ENCODE measurements at regions not wholly inside any gene's neighbourhood (a gene's known extent, or its start where the extent isn't known, plus 50 kb on each side); places are given as distances from the start of the nearest gene placed in this dataset.

DNA sequence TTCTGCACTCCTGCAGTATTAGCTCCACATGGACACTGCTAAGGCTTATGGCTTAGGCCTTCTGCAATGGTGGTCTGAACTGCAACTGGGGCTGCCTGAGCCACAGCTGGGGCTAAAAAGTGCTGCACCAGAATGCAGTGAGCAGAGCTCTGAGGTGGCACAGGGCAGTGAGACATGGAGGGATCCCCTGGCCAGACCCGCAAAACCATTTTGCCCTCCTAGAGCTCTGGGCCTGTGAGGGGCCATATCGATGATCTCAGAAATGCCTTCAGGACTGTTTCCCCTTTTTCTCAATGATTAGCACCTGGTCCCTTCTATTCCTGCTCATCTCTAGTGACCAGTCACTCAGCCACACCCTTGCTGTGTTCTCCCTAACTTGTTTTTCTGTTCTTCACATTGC lies 397.7 kb downstream of the UQCRFS1 start:
- Histone ChIP-seq H3K36me3 (ENCODE audit: control insufficient read depth in 5 of 5, insufficient read depth in 5 of 5, low read length in 5 of 5) (no peaks in the 10 kb centered on the region), H3K27me3 (ENCODE audit: control insufficient read depth in 5 of 5, insufficient read depth in 4 of 5, low read length in 5 of 5) (no peaks in the 10 kb centered on the region), H3K4me1 (ENCODE audit: control insufficient read depth in 5 of 5, insufficient read depth in 5 of 5, low read length in 5 of 5) (no peaks in the 10 kb centered on the region)

DNA sequence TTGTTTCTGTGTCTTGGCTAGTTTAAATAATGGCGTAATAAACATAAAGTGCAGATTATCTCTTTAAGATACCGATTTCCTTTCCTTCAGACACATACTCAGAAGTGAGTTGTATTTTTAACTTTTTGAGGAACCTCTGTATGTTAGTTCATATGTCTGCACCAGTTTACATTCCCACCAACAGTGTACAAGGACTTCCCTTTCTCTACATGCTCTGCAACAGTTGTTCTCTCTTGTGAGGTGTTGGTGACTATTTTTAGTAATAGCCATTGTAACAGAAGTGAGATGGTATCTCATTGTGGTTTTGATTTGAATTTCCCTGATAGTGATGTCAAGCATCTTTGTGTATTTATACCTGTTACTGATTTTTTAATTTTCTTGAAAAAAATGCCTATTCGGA lies 418.6 kb downstream of the UQCRFS1 start:
- Histone ChIP-seq H3K4me1 (ENCODE audit: control insufficient read depth in 5 of 5, insufficient read depth in 5 of 5, low read length in 5 of 5) (peaks cover 0 to 10% (median 10%) of the 10 kb centered on the region in 5 donors), H3K27ac (ENCODE audit: low read depth, low read length) (no peak overlapping the region), H3K27me3 (ENCODE audit: control insufficient read depth in 5 of 5, insufficient read depth in 4 of 5, low read length in 5 of 5) (peaks cover 0 to 20% (median 13%) of the 10 kb centered on the region in 5 donors), H3K4me3 (ENCODE audit: low read depth in 1 of 5, low read length in 5 of 5) (peak overlapping the region in 2 of 5 donors; percentile 59 to 61), H3K36me3 (ENCODE audit: control insufficient read depth in 5 of 5, insufficient read depth in 5 of 5, low read length in 5 of 5) (no peaks in the 10 kb centered on the region), H3K9ac (ENCODE audit: low read length in 5 of 5) (no peak overlapping the region), H3K9me3 (ENCODE audit: control insufficient read depth in 5 of 5, low read length in 5 of 5) (peaks cover 0 to 2% (median 0%) of the 10 kb centered on the region in 5 donors)

More for the DNA sequence above, 397.7 kb downstream of the UQCRFS1 start:
- Histone ChIP-seq H3K9me3 (ENCODE audit: control insufficient read depth in 5 of 5, low read length in 5 of 5) (peaks cover 0 to 5% (median 0%) of the 10 kb centered on the region in 5 donors), H3K9ac (ENCODE audit: low read length in 5 of 5) (no peak overlapping the region), H3K27ac (ENCODE audit: low read depth, low read length) (no peak overlapping the region), H3K4me3 (ENCODE audit: low read depth in 1 of 5, low read length in 5 of 5) (no peak overlapping the region)

DNA sequence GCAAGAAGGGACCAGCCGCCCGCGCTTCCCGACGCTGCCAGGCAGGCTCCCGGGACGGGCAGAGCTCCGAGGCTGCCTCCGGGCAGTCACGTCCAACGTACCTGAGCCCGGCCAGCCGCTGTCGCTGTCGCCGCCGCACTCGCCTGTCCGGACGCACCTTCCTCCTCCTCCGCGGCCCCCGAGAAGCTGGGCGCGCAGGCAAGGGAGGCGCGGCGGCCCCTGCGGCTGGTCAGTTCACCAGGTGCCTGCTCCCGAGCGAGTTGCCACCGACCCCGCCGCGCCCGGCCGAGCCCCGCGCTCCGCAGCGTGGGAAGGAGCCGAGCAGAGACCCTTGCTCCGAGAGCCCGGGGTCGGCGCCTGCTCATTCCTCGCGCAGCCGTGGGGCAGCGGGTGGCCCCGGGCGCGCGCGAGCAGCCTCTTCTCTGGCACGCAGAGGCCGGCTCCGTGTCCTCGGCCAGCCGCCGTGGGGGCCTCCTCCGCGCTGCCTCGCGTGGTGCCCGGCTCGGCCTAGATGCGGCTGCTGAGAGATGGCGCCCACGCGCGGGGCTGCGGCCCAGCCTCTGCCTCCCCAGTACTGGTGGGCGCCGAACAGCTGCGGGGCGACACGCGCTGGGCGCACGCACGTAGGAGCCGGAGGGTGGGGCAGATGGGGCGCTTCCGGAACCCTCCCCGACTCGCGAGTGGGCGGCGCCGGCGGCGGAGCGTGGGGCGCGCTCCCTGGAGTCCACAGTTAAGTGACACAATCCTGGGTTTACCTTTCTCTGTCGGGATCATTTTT lies 419.4 kb downstream of the UQCRFS1 start:
- H3K27me3 ChIP-seq (ENCODE audit: control insufficient read depth in 5 of 5, insufficient read depth in 4 of 5, low read length in 5 of 5), result peaks cover 0 to 20% (median 13%) of the 10 kb centered on the region in 5 donors
- H3K27ac ChIP-seq (ENCODE audit: low read depth, low read length), result no peak overlapping the region
- H3K4me1 ChIP-seq (ENCODE audit: control insufficient read depth in 5 of 5, insufficient read depth in 5 of 5, low read length in 5 of 5), result peaks cover 0 to 10% (median 10%) of the 10 kb centered on the region in 5 donors
- peaks cover 0 to 2% (median 0%) of the 10 kb centered on the region in 5 donors for H3K9me3 ChIP-seq (ENCODE audit: control insufficient read depth in 5 of 5, low read length in 5 of 5)
- no peaks in the 10 kb centered on the region for H3K36me3 ChIP-seq (ENCODE audit: control insufficient read depth in 5 of 5, insufficient read depth in 5 of 5, low read length in 5 of 5)
- peak overlapping the region in 3 of 5 donors; percentile 9 to 61 (median 59) for H3K4me3 ChIP-seq (ENCODE audit: low read depth in 1 of 5, low read length in 5 of 5)
- no peak overlapping the region for H3K9ac ChIP-seq (ENCODE audit: low read length in 5 of 5)

DNA sequence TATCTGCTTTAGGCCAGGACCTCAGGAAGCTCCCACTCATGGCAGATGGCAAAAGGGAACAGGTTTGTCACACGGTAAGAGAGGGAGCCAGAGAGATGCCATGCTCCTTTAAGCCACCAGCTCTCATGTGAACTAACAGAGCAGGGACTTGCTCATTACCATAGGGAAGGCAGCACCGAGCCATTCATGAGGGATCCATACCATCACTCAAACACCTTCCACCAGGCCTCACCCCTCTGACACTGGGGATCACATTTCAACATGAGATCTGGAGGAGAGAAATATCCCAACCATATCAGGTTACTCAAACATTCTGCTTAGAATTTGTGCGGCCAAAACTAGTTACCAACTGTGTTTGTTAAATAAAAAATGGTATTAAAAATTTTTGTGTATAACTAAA lies 427.0 kb downstream of the UQCRFS1 start:
- H3K36me3 ChIP-seq (ENCODE audit: control insufficient read depth in 5 of 5, insufficient read depth in 5 of 5, low read length in 5 of 5), result no peaks in the 10 kb centered on the region
- H3K27me3 ChIP-seq (ENCODE audit: control insufficient read depth in 5 of 5, insufficient read depth in 4 of 5, low read length in 5 of 5), result no peaks in the 10 kb centered on the region
- peaks cover 12 to 32% (median 23%) of the 10 kb centered on the region in 5 donors for H3K9me3 ChIP-seq (ENCODE audit: control insufficient read depth in 5 of 5, low read length in 5 of 5)
- H3K4me3 ChIP-seq (ENCODE audit: low read depth in 1 of 5, low read length in 5 of 5), result no peak overlapping the region
- no peak overlapping the region for H3K27ac ChIP-seq (ENCODE audit: low read depth, low read length)
- H3K9ac ChIP-seq (ENCODE audit: low read length in 5 of 5), result no peak overlapping the region
- H3K4me1 ChIP-seq (ENCODE audit: control insufficient read depth in 5 of 5, insufficient read depth in 5 of 5, low read length in 5 of 5), result no peaks in the 10 kb centered on the region

DNA sequence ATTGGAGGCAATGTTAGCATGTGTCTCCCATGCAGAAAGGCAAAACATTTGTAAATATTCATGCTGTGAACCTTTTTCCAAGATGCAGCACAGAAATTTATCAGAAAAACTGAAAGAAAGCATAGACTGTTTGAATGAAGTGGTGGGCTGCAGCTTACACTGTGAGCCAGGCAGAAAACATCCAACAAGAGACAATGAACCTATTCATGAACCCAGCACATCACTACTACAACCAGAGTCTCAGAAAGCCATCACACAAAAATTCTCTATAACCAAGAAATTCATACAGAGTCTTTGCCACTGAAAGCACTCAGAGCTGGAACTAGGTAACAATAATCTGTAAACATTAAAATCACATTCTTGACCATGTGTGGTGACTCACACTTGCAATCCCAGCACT lies 448.9 kb downstream of the UQCRFS1 start:
- Histone ChIP-seq H3K9me3 (ENCODE audit: control insufficient read depth in 5 of 5, low read length in 5 of 5) (peaks cover 2 to 21% (median 19%) of the 10 kb centered on the region in 5 donors), H3K27ac (ENCODE audit: low read depth, low read length) (no peak overlapping the region), H3K4me3 (ENCODE audit: low read depth in 1 of 5, low read length in 5 of 5) (no peak overlapping the region), H3K27me3 (ENCODE audit: control insufficient read depth in 5 of 5, insufficient read depth in 4 of 5, low read length in 5 of 5) (no peaks in the 10 kb centered on the region), H3K4me1 (ENCODE audit: control insufficient read depth in 5 of 5, insufficient read depth in 5 of 5, low read length in 5 of 5) (no peaks in the 10 kb centered on the region), H3K9ac (ENCODE audit: low read length in 5 of 5) (no peak overlapping the region), H3K36me3 (ENCODE audit: control insufficient read depth in 5 of 5, insufficient read depth in 5 of 5, low read length in 5 of 5) (no peaks in the 10 kb centered on the region)

DNA sequence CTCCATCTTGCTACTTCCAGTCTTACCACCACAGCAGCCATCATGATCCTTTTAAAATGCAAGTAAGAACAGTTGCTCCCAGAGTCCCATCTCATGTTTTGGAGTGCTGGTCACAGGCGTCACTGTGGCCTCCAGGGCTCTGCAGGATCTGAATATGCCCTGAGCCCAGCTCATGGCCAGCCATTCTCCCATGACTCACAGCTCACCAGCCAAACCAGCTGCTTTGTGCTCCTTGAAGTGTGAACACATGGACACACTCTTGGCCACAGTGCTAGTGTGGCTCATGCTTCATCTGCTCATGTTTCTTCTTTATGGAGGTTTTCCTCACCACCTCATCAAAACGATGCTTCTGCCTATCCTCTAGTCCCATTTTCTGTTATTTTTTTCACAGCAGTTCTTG lies 466.5 kb downstream of the UQCRFS1 start:
- Histone ChIP-seq H3K27me3 (ENCODE audit: control insufficient read depth in 5 of 5, insufficient read depth in 4 of 5, low read length in 5 of 5) (no peaks in the 10 kb centered on the region), H3K27ac (ENCODE audit: low read depth, low read length) (no peak overlapping the region), H3K4me3 (ENCODE audit: low read depth in 1 of 5, low read length in 5 of 5) (no peak overlapping the region), H3K4me1 (ENCODE audit: control insufficient read depth in 5 of 5, insufficient read depth in 5 of 5, low read length in 5 of 5) (peaks cover 0 to 5% (median 0%) of the 10 kb centered on the region in 5 donors), H3K9me3 (ENCODE audit: control insufficient read depth in 5 of 5, low read length in 5 of 5) (no peaks in the 10 kb centered on the region), H3K36me3 (ENCODE audit: control insufficient read depth in 5 of 5, insufficient read depth in 5 of 5, low read length in 5 of 5) (no peaks in the 10 kb centered on the region), H3K9ac (ENCODE audit: low read length in 5 of 5) (no peak overlapping the region)

DNA sequence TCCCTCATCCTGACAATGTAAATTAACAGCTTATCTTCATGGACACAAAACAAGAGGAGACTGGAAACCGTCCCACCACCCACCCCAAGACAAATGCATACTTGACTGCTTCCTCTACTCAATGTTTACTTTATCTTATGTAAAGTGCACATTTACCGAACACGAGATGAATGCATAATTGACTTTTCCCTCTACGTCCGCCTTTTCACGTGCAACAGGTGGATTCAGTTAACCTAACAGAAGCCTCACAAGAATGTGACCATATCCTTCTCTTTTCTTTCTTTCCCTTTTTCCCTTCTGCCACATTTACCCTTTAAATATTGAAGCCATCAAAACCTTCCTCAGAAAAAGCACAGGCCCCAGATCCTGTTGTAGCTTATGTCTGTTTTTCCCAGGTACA lies 468.0 kb downstream of the UQCRFS1 start:
- Histone ChIP-seq H3K36me3 (ENCODE audit: control insufficient read depth in 5 of 5, insufficient read depth in 5 of 5, low read length in 5 of 5) (no peaks in the 10 kb centered on the region), H3K27me3 (ENCODE audit: control insufficient read depth in 5 of 5, insufficient read depth in 4 of 5, low read length in 5 of 5) (no peaks in the 10 kb centered on the region), H3K4me3 (ENCODE audit: low read depth in 1 of 5, low read length in 5 of 5) (no peak overlapping the region), H3K9me3 (ENCODE audit: control insufficient read depth in 5 of 5, low read length in 5 of 5) (no peaks in the 10 kb centered on the region), H3K9ac (ENCODE audit: low read length in 5 of 5) (no peak overlapping the region), H3K4me1 (ENCODE audit: control insufficient read depth in 5 of 5, insufficient read depth in 5 of 5, low read length in 5 of 5) (no peaks in the 10 kb centered on the region), H3K27ac (ENCODE audit: low read depth, low read length) (no peak overlapping the region)

DNA sequence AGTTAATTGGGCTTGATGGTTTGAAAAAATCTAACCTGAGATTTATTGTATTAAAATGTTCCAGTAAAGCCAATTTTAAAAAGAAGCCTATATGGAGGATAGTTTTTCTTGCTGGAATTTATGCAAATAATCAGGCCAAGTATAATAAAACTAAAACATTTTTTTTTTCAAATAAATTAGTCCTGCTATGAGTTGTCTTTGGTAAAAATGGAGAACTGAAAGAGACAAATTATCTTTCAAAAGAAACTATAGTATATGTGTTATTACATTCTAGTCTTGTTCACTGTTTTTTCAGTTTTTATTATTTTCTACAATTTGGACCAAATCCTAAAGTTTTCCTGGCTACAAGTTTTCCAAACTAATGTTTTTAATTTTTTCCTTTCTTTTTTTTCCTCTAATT lies 468.9 kb downstream of the UQCRFS1 start:
- no peaks in the 10 kb centered on the region for H3K9me3 ChIP-seq (ENCODE audit: control insufficient read depth in 5 of 5, low read length in 5 of 5)
- H3K27ac ChIP-seq (ENCODE audit: low read depth, low read length), result no peak overlapping the region
- no peak overlapping the region for H3K9ac ChIP-seq (ENCODE audit: low read length in 5 of 5)
- no peak overlapping the region for H3K4me3 ChIP-seq (ENCODE audit: low read depth in 1 of 5, low read length in 5 of 5)
- H3K27me3 ChIP-seq (ENCODE audit: control insufficient read depth in 5 of 5, insufficient read depth in 4 of 5, low read length in 5 of 5), result no peaks in the 10 kb centered on the region
- H3K36me3 ChIP-seq (ENCODE audit: control insufficient read depth in 5 of 5, insufficient read depth in 5 of 5, low read length in 5 of 5), result no peaks in the 10 kb centered on the region
- no peaks in the 10 kb centered on the region for H3K4me1 ChIP-seq (ENCODE audit: control insufficient read depth in 5 of 5, insufficient read depth in 5 of 5, low read length in 5 of 5)

DNA sequence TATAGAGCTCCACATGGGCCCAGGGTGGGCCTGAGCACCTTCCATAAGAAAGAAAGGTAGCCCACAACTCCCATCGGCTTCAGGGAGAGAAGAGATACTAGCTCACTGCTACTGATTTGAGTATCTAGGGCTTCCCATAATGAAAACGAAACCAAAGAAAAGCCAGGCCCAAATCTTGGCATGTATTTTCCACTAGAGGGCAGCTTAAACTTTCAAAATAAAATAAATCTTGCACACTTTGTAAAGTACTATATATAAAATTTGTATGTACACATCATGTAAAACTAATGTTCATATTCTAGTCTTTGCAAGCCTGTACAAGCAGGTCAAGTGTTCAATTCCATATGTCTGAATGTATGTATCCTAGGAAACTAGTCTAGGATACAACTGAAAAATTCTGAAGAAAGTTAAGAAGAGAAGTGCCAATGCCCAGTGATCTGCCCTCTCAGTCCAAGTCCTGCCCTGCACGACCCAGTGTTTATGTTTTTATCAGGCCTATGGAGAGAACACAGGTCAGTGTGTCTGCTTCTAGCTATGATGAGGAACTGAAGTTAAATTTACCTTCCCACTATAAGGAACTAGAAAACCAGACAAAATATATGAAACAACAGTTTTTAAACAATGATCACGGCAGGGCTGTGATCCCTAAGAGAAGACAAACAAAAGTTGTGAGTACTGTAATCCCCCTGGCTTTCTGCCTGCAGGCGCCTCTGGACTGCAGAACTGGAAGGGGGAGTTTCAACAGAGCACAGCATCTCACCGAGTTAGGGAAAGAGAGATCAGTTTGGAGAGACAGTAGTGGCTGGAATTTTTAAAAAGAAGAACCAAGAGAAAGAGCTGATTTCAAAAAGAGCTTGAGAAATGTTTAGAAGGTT lies 475.7 kb downstream of the UQCRFS1 start:
- H3K4me1 ChIP-seq (ENCODE audit: control insufficient read depth in 5 of 5, insufficient read depth in 5 of 5, low read length in 5 of 5), result peaks cover 0 to 6% (median 0%) of the 10 kb centered on the region in 5 donors
- no peaks in the 10 kb centered on the region for H3K27me3 ChIP-seq (ENCODE audit: control insufficient read depth in 5 of 5, insufficient read depth in 4 of 5, low read length in 5 of 5)
- no peak overlapping the region for H3K27ac ChIP-seq (ENCODE audit: low read depth, low read length)
- H3K9me3 ChIP-seq (ENCODE audit: control insufficient read depth in 5 of 5, low read length in 5 of 5), result no peaks in the 10 kb centered on the region
- peak overlapping the region in 3 of 5 donors; percentile 8 to 45 (median 30) for H3K4me3 ChIP-seq (ENCODE audit: low read depth in 1 of 5, low read length in 5 of 5)
- peak overlapping the region in 4 of 5 donors; percentile 6 to 72 (median 53) for H3K9ac ChIP-seq (ENCODE audit: low read length in 5 of 5)
- no peaks in the 10 kb centered on the region for H3K36me3 ChIP-seq (ENCODE audit: control insufficient read depth in 5 of 5, insufficient read depth in 5 of 5, low read length in 5 of 5)

DNA sequence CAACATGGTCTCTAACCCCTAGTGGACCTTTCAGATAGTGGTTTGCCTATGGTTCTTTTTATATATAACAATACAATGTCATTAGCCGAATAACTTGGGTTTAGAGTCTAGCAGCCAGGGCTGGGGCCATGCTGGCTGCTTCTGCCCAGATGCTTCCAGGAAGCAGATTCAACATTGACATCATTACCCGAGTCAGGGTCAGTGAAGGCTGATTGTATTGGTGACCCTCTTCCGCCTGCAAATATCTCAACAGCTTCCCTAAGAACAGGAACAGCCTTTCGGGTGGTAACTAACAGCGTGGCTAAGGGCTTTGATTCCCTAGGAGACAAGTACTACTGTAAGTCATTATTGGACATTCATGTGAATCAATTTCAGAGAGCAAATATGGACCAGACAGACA lies 476.4 kb downstream of the UQCRFS1 start:
- H3K27me3 ChIP-seq (ENCODE audit: control insufficient read depth in 5 of 5, insufficient read depth in 4 of 5, low read length in 5 of 5), result no peaks in the 10 kb centered on the region
- H3K9ac ChIP-seq (ENCODE audit: low read length in 5 of 5), result peak overlapping the region in 4 of 5 donors; percentile 6 to 72 (median 53)
- H3K9me3 ChIP-seq (ENCODE audit: control insufficient read depth in 5 of 5, low read length in 5 of 5), result no peaks in the 10 kb centered on the region
- H3K36me3 ChIP-seq (ENCODE audit: control insufficient read depth in 5 of 5, insufficient read depth in 5 of 5, low read length in 5 of 5), result no peaks in the 10 kb centered on the region
- peaks cover 0 to 6% (median 0%) of the 10 kb centered on the region in 5 donors for H3K4me1 ChIP-seq (ENCODE audit: control insufficient read depth in 5 of 5, insufficient read depth in 5 of 5, low read length in 5 of 5)
- no peak overlapping the region for H3K27ac ChIP-seq (ENCODE audit: low read depth, low read length)
- peak overlapping the region in 3 of 5 donors; percentile 8 to 45 (median 30) for H3K4me3 ChIP-seq (ENCODE audit: low read depth in 1 of 5, low read length in 5 of 5)
